NCI-H2107 treated with DMSO at 0.1 percent for 48 hours (cell line): ENCODE measurements at regions not wholly inside any gene's neighbourhood (a gene's known extent, or its start where the extent isn't known, plus 50 kb on each side); places are given as distances from the start of the nearest gene placed in this dataset.
"Not testable (repeated sequence)": the region's sequence is repeated elsewhere in the genome, so short reads cannot be mapped to it uniquely, and the experiment has no call there.

Source experiments
- DNase-seq: peaks from one replicate; lab custom pipeline; 2025; ENCODE audit not compliant: unreplicated experiment; lab: John Stamatoyannopoulos, UW

GRCh38 chr2:17000184-17000482, 334.5 kb upstream of the CYRIA start:
- no peak for DNase-seq

DNA sequence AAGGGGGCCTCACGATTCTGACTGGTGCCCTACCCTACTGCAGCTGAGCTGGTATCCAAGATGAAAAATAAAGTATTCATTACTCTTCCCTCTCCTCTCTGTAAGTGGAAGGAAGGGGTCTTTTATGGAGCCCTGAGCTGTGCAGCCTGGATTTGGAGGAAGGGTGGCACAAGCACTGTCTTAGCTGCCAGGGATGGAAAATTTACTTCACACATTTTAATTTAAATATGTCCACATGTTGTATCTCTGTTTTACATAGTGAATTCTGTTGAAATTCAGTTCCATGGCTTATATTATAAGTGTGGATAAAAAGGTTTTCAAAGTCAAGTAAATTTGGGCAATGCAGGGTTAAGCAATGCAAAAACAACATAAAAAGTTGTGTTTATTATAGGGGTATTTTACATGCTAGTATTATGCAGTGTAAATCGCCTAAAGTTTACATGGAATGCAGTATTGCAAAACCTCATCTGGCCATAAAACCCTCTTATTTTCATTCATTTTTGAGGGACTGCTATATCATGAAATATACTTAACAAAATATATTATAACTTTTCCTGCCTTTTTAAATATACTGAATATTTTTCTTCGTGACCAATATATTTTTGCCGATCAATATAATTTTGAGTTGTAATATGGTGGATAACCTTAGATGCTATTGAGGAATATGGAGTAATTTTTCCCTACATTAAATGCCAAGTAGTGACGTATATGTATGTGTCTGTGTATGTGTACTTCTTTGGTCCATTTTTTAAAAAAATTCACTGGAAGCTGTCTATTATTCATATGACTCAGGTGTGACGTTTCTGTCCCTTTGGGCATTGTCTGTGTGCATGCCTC, 333.9 kb upstream of the CYRIA start:
- DNase-seq: no peak

DNA sequence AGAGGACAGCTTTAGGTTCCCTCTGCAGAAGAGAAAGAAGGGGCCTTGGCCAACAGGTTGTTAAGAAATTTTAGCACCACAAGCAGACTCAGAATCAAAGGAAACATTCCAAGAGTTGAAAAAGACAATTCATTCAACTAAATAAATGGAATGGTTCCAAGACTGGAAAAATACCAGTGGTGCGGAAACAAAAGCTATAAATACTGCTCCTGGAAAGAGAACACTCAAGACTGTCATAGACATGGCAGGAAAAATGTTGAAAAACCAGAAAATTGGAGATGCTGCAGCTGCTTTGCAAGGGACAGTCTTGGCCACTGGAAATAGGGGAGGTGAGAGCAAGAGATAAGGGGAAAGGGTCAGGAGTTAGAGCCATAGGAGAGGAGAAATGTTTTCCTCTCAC, 312.7 kb upstream of the CYRIA start:
- DNase-seq: no peak

DNA sequence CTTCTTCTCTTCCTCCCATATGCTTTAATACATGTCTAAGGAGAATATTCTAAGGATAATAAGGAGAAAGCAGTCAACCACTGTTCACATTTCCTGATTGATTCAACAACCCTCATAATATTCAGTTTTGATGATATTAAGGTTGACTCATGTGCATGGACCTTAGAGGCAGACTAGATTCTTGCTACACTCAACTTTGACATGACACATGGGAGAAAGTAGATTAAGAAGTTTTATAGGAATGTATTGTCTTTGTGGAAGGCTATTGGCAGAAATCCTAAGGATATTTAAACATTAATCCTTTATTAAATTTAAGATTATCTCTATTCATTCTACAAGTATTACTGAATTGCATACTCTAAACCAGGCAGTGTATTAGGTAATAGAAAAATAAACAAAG, 309.1 kb upstream of the CYRIA start:
- DNase-seq: no peak

DNA sequence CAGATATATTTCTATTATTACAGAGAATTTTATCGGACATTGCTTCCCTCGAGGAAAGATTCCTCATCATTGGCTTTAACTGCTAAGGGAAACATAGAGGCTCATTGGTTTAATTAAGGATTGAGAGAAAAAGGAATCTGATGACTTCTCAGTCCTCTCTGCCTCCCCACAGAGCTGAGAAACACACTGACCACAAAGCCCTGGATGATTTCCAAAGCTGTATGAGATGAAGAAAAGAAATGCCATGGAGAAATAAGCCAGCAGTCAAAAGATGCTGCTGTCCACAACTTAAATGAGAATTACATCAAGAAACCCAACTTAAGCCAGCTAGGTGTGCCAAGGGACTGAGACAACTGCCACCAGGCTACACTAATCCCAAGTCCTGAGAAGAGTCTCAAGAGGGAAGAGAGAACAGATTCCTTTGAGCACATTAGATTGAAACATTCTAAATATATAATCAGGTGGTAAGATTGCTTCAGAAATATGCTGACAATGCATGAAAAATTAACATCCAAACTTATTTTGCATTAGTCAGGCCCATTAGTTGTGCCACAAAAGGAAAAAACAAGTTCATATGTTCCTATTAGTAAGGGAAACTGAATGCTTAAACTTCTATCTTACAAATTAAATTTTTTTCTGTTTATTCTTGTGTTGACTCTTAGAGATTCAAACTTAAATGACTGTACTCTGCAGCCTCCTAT, 308.1 kb upstream of the CYRIA start:
- no peak for DNase-seq

DNA sequence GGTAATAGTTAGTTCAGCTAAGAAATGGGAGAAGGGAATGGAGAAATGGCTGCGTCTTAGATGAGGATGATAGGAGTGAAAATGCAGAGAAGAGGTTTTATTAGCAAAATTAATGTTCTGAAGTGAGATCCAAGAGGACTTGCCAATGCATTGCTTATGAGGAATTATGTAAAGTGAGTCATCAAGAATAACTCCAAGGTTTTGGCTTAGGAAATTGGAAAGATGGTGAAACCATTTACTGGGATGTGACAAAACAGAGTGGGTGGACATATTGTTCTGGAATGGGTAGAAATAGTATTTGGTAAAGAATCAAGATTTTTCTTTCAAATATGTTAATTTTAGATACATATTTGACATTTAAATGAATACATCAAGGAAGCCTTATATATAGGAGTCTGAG, 306.6 kb upstream of the CYRIA start:
- no peak for DNase-seq

DNA sequence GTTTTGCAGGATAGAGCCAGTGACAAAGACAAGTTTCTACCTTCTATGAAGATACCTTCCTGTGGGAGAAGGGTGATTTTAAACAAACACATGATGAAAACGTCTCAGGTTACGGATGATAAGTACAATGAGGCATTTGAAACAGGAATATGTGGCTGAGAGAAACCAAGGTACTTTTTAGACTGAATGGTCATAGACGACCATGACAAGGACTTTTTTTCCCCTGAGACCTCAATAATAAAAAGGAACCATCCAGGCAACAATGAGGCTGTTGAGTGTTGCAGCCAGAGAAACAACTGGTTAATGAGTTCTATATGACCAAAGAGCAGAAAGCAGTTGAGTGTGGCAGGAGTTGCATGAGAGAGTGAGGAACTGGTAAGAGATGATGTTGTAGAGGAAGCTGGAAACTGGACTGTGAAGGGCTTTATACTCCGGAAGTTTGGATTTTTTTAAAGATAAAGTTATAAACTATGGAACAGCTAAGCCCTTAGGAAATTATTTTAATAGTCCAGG, 306.1 kb upstream of the CYRIA start:
- DNase-seq: no peak

GRCh38 chr2:16970948-16971347, 305.3 kb upstream of the CYRIA start:
- not testable (repeated sequence) for DNase-seq

DNA sequence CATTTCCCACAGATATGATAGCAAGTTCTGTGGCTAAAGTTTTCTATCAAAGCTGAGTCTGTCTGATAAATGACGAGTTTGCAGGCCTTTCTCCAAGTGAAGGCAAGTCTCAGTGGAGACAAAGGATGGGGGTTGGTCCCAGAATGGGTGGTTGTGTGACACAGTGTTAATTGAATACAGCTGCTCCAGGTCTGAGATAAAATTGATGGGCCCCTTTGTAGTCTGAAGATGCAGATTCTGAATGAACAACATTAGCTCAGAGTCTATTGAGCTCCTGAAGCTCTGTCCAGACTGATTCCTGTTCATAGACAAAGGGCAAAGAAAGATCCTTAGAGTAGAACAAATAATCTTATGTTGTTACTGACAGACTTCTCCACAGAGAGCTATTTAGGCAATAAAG, 296.9 kb upstream of the CYRIA start:
- no peak for DNase-seq

DNA sequence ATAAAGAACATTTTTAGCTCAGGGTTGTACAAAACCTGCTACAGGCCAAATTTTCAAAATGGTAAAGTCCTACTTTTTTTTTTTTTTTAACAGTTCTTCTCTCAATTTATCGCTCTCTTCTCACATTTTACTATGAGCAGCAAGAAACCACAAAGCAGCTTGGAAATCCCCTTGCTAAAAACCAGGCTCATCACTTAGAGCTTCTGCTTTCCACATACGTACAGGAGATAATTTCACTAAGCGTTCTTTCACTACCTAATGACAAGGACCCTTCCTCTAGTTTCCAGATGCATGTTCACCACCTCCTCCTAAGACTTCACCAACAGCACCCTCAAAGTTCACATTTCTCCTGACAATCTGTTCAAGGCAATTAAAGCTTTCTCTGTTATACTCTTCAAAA, 294.9 kb upstream of the CYRIA start:
- DNase-seq: no peak

DNA sequence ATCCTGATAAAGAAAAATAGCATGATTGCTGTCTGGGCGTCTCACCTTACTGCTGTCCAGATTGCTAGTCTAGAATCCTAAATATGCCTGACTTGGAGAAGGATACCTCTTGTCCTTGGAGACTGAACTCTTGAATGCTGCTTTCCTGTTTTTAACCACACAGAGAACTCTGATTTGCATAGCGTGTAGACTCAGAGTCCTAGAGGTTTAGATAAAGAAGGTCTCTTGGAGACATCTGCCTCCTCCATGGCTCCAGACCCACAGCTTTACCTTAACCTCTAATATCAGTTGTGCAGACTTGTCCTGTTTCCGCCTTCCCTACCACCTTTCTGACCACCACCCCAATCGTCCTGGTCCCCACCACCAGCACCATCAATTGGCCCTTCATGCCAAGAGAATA, 292.6 kb upstream of the CYRIA start:
- no peak for DNase-seq

GRCh38 chr2:16952805-16953204, 287.2 kb upstream of the CYRIA start:
- DNase-seq: no peak

- no peak for DNase-seq
These were observed 286.7 kb upstream of the CYRIA start for GRCh38 chr2:16952368-16952767.

DNA sequence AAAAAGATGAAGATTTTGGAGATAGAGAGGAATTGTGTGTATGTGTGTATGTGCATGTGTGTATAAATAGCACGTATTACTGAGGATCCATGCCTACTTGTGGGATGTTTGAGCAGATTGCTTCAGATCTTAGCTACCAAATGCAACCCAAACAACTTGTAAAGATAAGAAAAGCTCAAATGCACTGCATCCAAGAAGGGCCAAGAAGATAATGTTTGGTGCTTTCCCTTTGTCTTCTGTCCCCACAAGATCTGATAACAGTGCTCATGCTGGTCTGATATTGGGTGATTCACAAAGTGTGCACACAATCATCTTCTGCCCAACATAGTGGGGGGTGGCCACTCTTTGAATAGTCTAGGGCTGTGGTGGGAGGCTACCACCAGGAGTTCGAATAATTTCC, 284.8 kb upstream of the CYRIA start:
- no peak for DNase-seq

DNA sequence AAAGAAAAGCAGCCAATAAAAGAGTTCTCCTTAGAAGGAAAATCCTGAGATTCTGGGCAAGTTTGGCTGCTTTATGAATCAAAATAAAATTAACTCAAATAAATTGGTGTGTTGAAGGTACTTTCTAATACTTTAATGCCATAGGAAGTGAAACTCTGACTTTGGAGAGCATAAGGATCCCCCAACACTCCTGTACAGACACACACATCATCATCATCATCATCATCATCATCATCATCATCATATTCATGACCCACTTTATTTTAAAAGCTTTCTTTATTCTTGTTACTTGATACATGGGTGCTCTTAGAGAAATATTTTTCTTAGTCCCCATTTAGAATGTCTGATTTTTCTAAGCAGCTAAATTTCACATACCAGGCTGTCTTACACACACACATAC, 283.1 kb upstream of the CYRIA start:
- no peak for DNase-seq

DNA sequence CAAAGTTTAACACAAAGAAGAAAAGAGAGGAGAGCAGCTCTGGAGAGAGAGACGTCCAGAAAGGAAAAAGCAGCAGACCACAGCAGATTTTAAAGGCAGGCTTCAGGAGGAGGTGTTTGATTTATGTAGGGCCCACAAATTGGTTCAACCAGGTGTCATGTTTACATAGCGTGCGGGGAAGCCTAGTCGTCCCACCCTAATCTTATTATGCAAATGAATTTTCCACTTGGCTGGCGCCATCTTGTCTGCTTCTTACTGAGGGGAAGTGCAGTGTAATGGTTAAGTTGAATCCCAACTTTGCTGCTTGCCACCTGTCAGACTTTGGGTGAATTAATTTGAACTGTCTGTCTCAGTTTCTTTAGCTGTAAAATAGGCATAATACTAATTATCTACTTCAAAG, 282.4 kb upstream of the CYRIA start:
- DNase-seq: no peak

DNA sequence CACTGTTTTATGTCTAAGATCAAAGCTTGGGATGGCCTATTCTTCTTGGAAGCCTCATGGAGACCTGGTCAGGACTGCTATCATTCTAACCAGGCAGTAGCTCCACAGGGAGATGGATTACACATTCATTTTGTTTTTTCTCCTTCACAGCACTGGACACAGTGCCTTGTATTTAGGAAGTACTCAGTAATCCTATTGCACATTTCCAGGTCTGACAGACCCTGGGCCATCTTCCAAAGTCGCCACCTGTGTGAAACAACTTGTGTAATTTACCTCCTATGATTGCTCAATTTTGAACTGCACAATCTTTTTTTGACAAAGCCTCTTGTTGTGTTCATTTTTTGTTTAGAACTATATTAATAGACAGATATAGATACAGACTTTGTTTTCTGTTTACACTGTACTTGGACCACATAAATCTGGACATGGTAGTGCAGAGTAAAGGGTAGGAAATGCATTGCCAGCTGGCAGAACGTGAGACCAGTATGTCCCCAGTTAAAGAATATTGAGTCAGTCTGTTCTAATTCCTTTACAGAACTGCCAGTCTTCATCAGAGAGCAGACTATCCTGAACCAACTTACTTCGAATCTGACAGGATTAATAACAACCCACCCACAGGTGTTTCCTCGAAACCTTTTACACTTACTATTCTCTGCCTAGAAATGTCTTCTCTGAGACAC, 277.8 kb upstream of the CYRIA start:
- DNase-seq: no peak

DNA sequence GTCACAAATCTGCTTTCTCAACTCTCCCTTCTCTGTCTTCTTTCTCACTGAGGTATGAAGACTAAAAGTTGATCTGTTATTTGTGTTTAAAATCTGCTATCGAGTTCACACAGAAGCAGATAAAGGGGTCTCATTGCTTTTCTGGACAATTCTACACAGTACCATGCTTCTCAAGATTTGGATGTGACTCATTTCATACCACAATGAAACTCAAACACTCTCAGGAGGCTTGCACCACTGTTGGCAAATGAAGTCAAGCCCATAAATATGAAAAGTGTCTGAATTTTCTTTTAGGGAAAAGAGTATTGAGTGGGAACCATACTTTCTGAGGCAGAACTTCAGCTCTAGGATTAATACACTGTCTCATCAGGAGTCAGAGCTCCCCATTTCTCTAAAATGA, 274.6 kb upstream of the CYRIA start:
- DNase-seq: no peak

DNA sequence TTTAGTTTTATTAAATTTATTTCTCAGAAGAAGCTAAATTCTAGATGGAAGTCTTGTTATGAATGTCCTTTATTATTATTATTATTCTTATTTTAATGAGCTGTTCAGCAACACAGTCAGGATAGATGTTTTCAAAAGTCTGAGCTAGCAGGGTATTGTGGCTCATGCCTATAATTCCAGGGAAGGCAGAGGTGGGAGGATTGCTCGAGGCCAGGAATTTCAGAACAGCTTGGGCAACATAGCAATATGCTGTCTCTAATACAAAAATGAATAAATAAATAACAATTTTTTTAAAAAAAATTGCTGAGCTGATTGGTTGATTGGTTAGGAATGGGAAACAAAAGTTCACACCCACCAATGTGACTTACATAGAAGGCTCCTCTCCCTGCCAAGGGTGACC, 274.1 kb upstream of the CYRIA start:
- no peak for DNase-seq

DNA sequence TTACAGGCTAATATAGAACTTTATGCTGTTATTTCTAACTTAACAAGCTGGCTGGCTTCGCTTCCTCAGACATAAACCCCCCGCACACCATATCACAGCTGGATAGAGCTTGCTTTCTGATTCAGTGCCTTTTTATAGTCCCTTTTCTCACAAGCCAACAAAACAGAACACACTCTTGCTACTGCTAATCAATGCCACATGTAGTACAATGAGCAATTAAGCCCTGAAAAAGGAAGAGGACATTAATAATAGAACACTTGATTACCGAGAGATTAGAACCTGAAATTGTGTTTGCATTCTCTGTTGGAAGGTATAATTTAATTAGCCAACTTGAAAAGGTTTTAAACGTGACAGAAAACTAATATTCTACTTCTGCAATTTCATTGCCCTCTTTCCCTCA, 267.7 kb upstream of the CYRIA start:
- DNase-seq: no peak

GRCh38 chr2:16932826-16933225, 267.2 kb upstream of the CYRIA start:
- no peak for DNase-seq

- DNase-seq: no peak
These were observed 265.8 kb upstream of the CYRIA start for GRCh38 chr2:16931441-16931840.
